LNCaP clone FGC (cell line): ENCODE measurements at regions not wholly inside any gene's neighbourhood (a gene's known extent, or its start where the extent isn't known, plus 50 kb on each side); places are given as distances from the start of the nearest gene placed in this dataset.

Experiments
- DNase-seq: peaks from one replicate; pipeline ENCODE4 v3.0.0-alpha.2; 2011; ENCODE audit warnings: low read depth
- H3K4me3 ChIP-seq: 2 replicates; pipeline ENCODE4 v1.5.1; 2011; ENCODE audit warnings: mild to moderate bottlenecking, low read depth, low read length, control low read depth
- TF ChIP-seq, protein P1 (sequence below): IDR thresholded peaks from 2 replicates; pipeline ENCODE4 v1.5.1; 2012; ENCODE audit warnings: mild to moderate bottlenecking; ENCODE audit not compliant: control insufficient read depth, insufficient read depth; ENCODE audit errors: extremely low read depth

DNA sequence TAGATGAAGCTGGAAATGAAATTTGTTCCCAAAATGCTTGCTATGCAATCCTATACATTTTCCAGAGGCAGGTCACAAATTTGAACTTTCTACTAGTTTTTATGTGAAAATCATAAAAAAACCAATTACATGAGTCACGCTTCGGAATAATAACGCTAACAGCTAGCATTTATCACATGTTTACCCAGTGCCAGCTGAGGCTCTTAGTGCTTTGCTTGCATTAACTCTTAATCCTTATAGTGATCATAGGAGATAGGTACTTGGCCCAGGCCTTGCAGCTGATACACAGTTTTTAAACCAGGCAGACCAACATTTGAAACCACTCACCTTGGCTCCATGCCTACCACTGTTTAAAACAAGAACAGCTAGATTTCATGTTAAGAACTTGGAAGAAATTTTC lies 131.8 kb upstream of the RAG2 start:
- TF ChIP-seq, protein P1, sequence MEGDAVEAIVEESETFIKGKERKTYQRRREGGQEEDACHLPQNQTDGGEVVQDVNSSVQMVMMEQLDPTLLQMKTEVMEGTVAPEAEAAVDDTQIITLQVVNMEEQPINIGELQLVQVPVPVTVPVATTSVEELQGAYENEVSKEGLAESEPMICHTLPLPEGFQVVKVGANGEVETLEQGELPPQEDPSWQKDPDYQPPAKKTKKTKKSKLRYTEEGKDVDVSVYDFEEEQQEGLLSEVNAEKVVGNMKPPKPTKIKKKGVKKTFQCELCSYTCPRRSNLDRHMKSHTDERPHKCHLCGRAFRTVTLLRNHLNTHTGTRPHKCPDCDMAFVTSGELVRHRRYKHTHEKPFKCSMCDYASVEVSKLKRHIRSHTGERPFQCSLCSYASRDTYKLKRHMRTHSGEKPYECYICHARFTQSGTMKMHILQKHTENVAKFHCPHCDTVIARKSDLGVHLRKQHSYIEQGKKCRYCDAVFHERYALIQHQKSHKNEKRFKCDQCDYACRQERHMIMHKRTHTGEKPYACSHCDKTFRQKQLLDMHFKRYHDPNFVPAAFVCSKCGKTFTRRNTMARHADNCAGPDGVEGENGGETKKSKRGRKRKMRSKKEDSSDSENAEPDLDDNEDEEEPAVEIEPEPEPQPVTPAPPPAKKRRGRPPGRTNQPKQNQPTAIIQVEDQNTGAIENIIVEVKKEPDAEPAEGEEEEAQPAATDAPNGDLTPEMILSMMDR: no peak
- H3K4me3 ChIP-seq: no peak overlapping the region
- no peak for DNase-seq

DNA sequence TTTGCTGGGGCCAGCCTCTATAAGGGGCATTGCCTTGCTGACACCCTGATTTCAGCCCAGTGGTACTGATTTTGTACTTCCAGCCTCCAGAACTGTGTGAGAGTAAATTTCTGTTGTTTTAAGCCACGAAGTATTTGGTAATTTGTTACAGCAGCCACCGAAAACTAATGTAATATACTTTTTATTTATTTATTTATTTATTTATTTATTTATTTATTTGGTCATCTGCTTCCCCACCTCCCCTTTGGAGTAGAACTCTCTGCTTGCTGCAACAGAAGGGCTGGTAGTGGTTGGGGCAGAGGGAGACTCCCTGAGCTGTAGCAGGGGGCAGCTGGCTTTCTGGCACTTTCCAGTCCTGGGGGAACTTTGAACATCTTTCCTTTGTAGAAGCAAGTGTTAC lies 128.4 kb upstream of the RAG2 start:
- DNase-seq: no peak
- TF ChIP-seq, protein P1: no peak
- H3K4me3 ChIP-seq: no peak overlapping the region

- H3K4me3 ChIP-seq: no peak overlapping the region
- DNase-seq: no peak
- TF ChIP-seq, protein P1: no peak
Observed at GRCh38 chr11:36724742-36725385, 126.8 kb upstream of the RAG2 start.

DNA sequence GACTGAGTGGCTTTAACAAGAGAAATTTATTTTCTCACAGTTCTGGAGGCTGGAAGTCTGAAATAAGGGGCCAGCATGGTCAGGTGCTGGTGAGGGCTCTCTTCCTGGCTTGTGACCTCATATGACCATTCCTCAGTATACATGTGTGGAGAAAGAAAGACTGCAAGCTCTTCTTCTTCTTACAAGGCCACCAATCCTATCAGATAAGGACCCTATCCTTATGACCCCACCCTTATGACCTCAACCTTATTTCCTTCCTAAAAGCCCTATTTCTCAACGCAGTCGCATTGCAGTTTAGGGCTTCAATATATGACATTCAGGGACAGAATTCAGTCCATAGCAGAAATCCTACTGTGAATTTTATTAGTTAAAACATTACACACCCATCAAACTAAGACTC lies 124.4 kb upstream of the RAG2 start:
- no peak overlapping the region for H3K4me3 ChIP-seq
- TF ChIP-seq, protein P1: no peak
- DNase-seq: no peak

- no peak for DNase-seq
- TF ChIP-seq, protein P1: no peak
- no peak overlapping the region for H3K4me3 ChIP-seq
Observed at GRCh38 chr11:36719358-36720107, 121.5 kb upstream of the RAG2 start.

- H3K4me3 ChIP-seq: no peak overlapping the region
- DNase-seq: no peak
- TF ChIP-seq, protein P1: no peak
Observed at GRCh38 chr11:36718451-36718850, 120.4 kb upstream of the RAG2 start.

DNA sequence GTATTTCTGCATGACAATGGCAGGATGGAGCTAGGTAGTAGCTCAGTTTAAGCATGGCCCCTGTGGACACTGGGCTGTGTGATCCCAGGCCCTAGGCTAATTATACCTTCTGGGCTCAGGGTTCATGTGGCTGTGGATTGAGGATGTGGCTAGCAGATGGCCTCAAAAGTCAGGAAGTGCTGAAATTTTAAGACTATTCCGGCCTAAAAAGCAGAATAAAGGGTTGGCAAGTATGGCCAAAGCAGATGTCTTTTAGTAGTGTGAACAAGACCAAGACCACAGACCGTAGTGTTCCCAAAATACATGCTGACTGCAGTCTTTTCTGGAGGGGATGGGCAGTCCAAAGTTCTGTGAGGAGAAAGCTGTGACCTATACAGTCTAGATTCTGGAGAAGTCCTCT lies 115.7 kb upstream of the RAG2 start:
- no peak overlapping the region for H3K4me3 ChIP-seq
- no peak for DNase-seq
- TF ChIP-seq, protein P1: no peak
